ENCODE measurements at regions not wholly inside any gene's neighbourhood (a gene's known extent, or its start where the extent isn't known, plus 50 kb on each side); places are given as distances from the start of the nearest gene placed in this dataset.

- Histone ChIP-seq H3K27me3 (replicated peaks; ENCODE audit: control insufficient read depth, insufficient read depth, low read length) (no peaks in the 10 kb centered on the region), H3K4me3 (ENCODE audit: low read depth, low read length) (no peak overlapping the region), H3K4me1 (peaks cover 11% of the 10 kb centered on the region; the same call in 1 of the 2 replicates), H3K36me3 (ENCODE audit: control insufficient read depth, insufficient read depth, low read length) (no peaks in the 10 kb centered on the region), H3K9me3 (no peaks in the 10 kb centered on the region)
- Mint-ChIP-seq H3K36me3 (ENCODE audit: insufficient read depth, unreplicated experiment) (no peaks in the 10 kb centered on the region), H3K27me3 (ENCODE audit: insufficient read depth, unreplicated experiment) (no peaks in the 10 kb centered on the region), H3K27ac (ENCODE audit: unreplicated experiment) (peak overlapping the region; percentile 48), H3K4me3 (ENCODE audit: unreplicated experiment) (no peak overlapping the region), H3K4me1 (ENCODE audit: low read depth, unreplicated experiment) (peaks cover 16% of the 10 kb centered on the region), H3K9me3 (ENCODE audit: unreplicated experiment) (no peaks in the 10 kb centered on the region)
- ChIA-PET POLR2A (no interaction called here), CTCF (no interaction called here)
- no peak for TF ChIP-seq CTCF (IDR thresholded peaks at IDR 0.05; ENCODE audit: insufficient read depth in 1 of 2, low read depth in 1 of 2, low read length in 1 of 2, severe bottlenecking in 1 of 2, unreplicated experiment in 1 of 2)
- no peak for DNase-seq
- intact Hi-C loops (cut with micrococcal nuclease; ENCODE audit: unreplicated experiment), result loop anchor here (5.0 kb wide), 1 partner anchor 57 kb away; the partner anchor contains the start of gene CTBP2
- no TSS peak for BruUV-seq (replicated peaks)
These were observed 59.4 kb upstream of the CTBP2 start for GRCh38 chr10:125219776-125220175.

GRCh38 chr10:125218967-125219366 lies 58.6 kb upstream of the CTBP2 start:
- Histone ChIP-seq H3K36me3 (ENCODE audit: control insufficient read depth, insufficient read depth, low read length) (no peaks in the 10 kb centered on the region), H3K4me1 (peaks cover 11% of the 10 kb centered on the region; the same call in 1 of the 2 replicates), H3K4me3 (ENCODE audit: low read depth, low read length) (no peak overlapping the region), H3K27me3 (replicated peaks; ENCODE audit: control insufficient read depth, insufficient read depth, low read length) (no peaks in the 10 kb centered on the region), H3K9me3 (no peaks in the 10 kb centered on the region)
- POLR2A ChIA-PET, result no interaction called here
- Mint-ChIP-seq H3K27ac (ENCODE audit: unreplicated experiment) (peak overlapping the region; percentile 48), H3K27me3 (ENCODE audit: insufficient read depth, unreplicated experiment) (no peaks in the 10 kb centered on the region), H3K4me1 (ENCODE audit: low read depth, unreplicated experiment) (peaks cover 16% of the 10 kb centered on the region), H3K4me3 (ENCODE audit: unreplicated experiment) (no peak overlapping the region), H3K9me3 (ENCODE audit: unreplicated experiment) (no peaks in the 10 kb centered on the region), H3K36me3 (ENCODE audit: insufficient read depth, unreplicated experiment) (no peaks in the 10 kb centered on the region)
- no peak for TF ChIP-seq CTCF (IDR thresholded peaks at IDR 0.05; ENCODE audit: insufficient read depth in 1 of 2, low read depth in 1 of 2, low read length in 1 of 2, severe bottlenecking in 1 of 2, unreplicated experiment in 1 of 2)
- intact Hi-C loops (cut with micrococcal nuclease; ENCODE audit: unreplicated experiment), result loop anchor here (5.0 kb wide), 1 partner anchor 57 kb away; the partner anchor contains the start of gene CTBP2
- DNase-seq, result no peak
- CTCF ChIA-PET, result no interaction called here
- BruUV-seq (replicated peaks), result no TSS peak

GRCh38 chr10:125217990-125218675 lies 57.8 kb upstream of the CTBP2 start:
- H3K9me3 ChIP-seq, result no peaks in the 10 kb centered on the region
- Mint-ChIP-seq H3K9me3 (ENCODE audit: unreplicated experiment) (no peaks in the 10 kb centered on the region), H3K4me3 (ENCODE audit: unreplicated experiment) (no peak overlapping the region), H3K36me3 (ENCODE audit: insufficient read depth, unreplicated experiment) (no peaks in the 10 kb centered on the region), H3K27ac (ENCODE audit: unreplicated experiment) (no peak overlapping the region), H3K27me3 (ENCODE audit: insufficient read depth, unreplicated experiment) (no peaks in the 10 kb centered on the region), H3K4me1 (ENCODE audit: low read depth, unreplicated experiment) (peaks cover 16% of the 10 kb centered on the region)
- POLR2A ChIA-PET, result no interaction called here
- no peak for TF ChIP-seq CTCF (IDR thresholded peaks at IDR 0.05; ENCODE audit: insufficient read depth in 1 of 2, low read depth in 1 of 2, low read length in 1 of 2, severe bottlenecking in 1 of 2, unreplicated experiment in 1 of 2)
- no peak overlapping the region for H3K4me3 ChIP-seq (ENCODE audit: low read depth, low read length)
- peaks cover 11% of the 10 kb centered on the region; the same call in 1 of the 2 replicates for H3K4me1 ChIP-seq
- no TSS peak for BruUV-seq (replicated peaks)
- CTCF ChIA-PET, result no interaction called here
- intact Hi-C loops (cut with micrococcal nuclease; ENCODE audit: unreplicated experiment), result loop anchor here (5.0 kb wide), 1 partner anchor 56 kb away; the partner anchor contains the start of gene CTBP2
- no peak for DNase-seq
- no peaks in the 10 kb centered on the region for H3K36me3 ChIP-seq (ENCODE audit: control insufficient read depth, insufficient read depth, low read length)
- H3K27me3 ChIP-seq (replicated peaks; ENCODE audit: control insufficient read depth, insufficient read depth, low read length), result no peaks in the 10 kb centered on the region
